ENCODE measurements at regions not wholly inside any gene's neighbourhood (a gene's known extent, or its start where the extent isn't known, plus 50 kb on each side); places are given as distances from the start of the nearest gene placed in this dataset.

DNA sequence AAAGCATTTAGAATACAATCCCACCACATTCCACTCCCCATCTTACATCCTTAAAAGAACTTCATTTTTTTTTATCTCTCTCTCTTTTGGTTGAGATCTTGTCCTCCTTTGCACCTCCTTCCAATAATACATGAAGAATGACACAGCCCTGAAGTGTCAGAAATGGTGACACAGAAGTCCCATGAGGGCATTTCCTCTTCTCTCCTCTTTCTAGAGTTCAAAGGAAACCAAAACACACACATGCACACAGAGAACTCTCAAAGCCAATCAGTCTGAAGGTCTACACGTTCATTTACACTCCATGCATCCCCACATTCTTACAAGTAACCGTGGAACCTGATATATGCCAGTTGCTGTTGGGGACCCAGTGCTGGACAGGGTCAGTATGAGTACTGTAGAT lies 450.7 kb downstream of the HNRNPD start:
- H3K4me2 ChIP-seq (ENCODE audit: low read length), result no peak overlapping the region
- no peaks in the 10 kb centered on the region for H4K20me1 ChIP-seq (ENCODE audit: control insufficient read depth, insufficient read depth, low read depth, low read length)
- TF ChIP-seq, protein P1, sequence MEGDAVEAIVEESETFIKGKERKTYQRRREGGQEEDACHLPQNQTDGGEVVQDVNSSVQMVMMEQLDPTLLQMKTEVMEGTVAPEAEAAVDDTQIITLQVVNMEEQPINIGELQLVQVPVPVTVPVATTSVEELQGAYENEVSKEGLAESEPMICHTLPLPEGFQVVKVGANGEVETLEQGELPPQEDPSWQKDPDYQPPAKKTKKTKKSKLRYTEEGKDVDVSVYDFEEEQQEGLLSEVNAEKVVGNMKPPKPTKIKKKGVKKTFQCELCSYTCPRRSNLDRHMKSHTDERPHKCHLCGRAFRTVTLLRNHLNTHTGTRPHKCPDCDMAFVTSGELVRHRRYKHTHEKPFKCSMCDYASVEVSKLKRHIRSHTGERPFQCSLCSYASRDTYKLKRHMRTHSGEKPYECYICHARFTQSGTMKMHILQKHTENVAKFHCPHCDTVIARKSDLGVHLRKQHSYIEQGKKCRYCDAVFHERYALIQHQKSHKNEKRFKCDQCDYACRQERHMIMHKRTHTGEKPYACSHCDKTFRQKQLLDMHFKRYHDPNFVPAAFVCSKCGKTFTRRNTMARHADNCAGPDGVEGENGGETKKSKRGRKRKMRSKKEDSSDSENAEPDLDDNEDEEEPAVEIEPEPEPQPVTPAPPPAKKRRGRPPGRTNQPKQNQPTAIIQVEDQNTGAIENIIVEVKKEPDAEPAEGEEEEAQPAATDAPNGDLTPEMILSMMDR (IDR thresholded peaks at IDR 0.05; ENCODE audit: low read depth, low read length, poor library complexity, severe bottlenecking), result no peak
- no peak for TF ChIP-seq EZH2phosphoT487 (IDR thresholded peaks at IDR 0.05; ENCODE audit: borderline replicate concordance, low read length)
- no peaks in the 10 kb centered on the region for H3K9me3 ChIP-seq (ENCODE audit: control insufficient read depth, insufficient read depth, low read length)
- H3K79me2 ChIP-seq (ENCODE audit: control insufficient read depth, low read length), result no peaks in the 10 kb centered on the region
- no peaks in the 10 kb centered on the region for H3K36me3 ChIP-seq (ENCODE audit: control insufficient read depth, low read length)
- H3K4me3 ChIP-seq (ENCODE audit: low read length), result no peak overlapping the region
- H3K4me1 ChIP-seq (ENCODE audit: control insufficient read depth, low read length), result no peaks in the 10 kb centered on the region
- H3K27ac ChIP-seq (ENCODE audit: low read depth, low read length), result no peak overlapping the region
- peaks cover 2% of the 10 kb centered on the region; the same call in 1 of the 2 replicates for H3K27me3 ChIP-seq (ENCODE audit: control insufficient read depth, low read length)
- no peaks in the 10 kb centered on the region for H3F3A ChIP-seq (ENCODE audit: control insufficient read depth, insufficient read depth)
- H3K9me2 ChIP-seq (replicated peaks; ENCODE audit: control insufficient read depth, low read length), result no peaks in the 10 kb centered on the region

DNA sequence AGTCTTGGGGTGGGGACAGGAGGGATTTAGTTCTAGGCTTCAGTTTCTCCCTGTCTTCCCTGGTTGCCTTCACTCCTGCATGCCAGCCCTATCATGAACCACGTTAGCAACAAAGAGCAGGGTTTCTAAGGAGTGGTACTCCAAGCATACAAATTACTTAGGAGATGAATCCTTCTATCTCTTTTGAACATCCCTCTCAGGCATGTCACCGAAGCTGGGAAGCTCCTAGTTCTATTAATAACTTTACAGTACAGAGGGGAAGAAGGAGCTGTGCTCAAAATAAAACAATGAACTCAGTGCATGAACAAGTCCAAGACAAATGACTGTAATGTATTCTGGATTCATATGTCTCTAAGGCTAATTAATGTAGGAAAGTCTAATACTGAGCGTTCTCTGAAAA lies 450.6 kb upstream of the RASGEF1B start:
- no peaks in the 10 kb centered on the region for H3K9me3 ChIP-seq (ENCODE audit: control insufficient read depth, insufficient read depth, low read length)
- H3F3A ChIP-seq (ENCODE audit: control insufficient read depth, insufficient read depth), result no peaks in the 10 kb centered on the region
- H3K4me2 ChIP-seq (ENCODE audit: low read length), result no peak overlapping the region
- H3K27ac ChIP-seq (ENCODE audit: low read depth, low read length), result no peak overlapping the region
- H3K79me2 ChIP-seq (ENCODE audit: control insufficient read depth, low read length), result no peaks in the 10 kb centered on the region
- TF ChIP-seq, protein P1 (IDR thresholded peaks at IDR 0.05; ENCODE audit: low read depth, low read length, poor library complexity, severe bottlenecking), result no peak
- no peak for TF ChIP-seq EZH2phosphoT487 (IDR thresholded peaks at IDR 0.05; ENCODE audit: borderline replicate concordance, low read length)
- no peaks in the 10 kb centered on the region for H4K20me1 ChIP-seq (ENCODE audit: control insufficient read depth, insufficient read depth, low read depth, low read length)
- H3K4me3 ChIP-seq (ENCODE audit: low read length), result no peak overlapping the region
- no peaks in the 10 kb centered on the region for H3K9me2 ChIP-seq (replicated peaks; ENCODE audit: control insufficient read depth, low read length)
- no peaks in the 10 kb centered on the region for H3K27me3 ChIP-seq (ENCODE audit: control insufficient read depth, low read length)
- H3K36me3 ChIP-seq (ENCODE audit: control insufficient read depth, low read length), result no peaks in the 10 kb centered on the region
- H3K4me1 ChIP-seq (ENCODE audit: control insufficient read depth, low read length), result no peaks in the 10 kb centered on the region

GRCh38 chr4:81921751-81922159 lies 450.0 kb upstream of the RASGEF1B start:
- H4K20me1 ChIP-seq (ENCODE audit: control insufficient read depth, insufficient read depth, low read depth, low read length), result no peaks in the 10 kb centered on the region
- H3K9me2 ChIP-seq (replicated peaks; ENCODE audit: control insufficient read depth, low read length), result no peaks in the 10 kb centered on the region
- H3K27ac ChIP-seq (ENCODE audit: low read depth, low read length), result no peak overlapping the region
- no peak overlapping the region for H3K4me2 ChIP-seq (ENCODE audit: low read length)
- no peaks in the 10 kb centered on the region for H3F3A ChIP-seq (ENCODE audit: control insufficient read depth, insufficient read depth)
- H3K79me2 ChIP-seq (ENCODE audit: control insufficient read depth, low read length), result no peaks in the 10 kb centered on the region
- H3K4me3 ChIP-seq (ENCODE audit: low read length), result no peak overlapping the region
- H3K36me3 ChIP-seq (ENCODE audit: control insufficient read depth, low read length), result no peaks in the 10 kb centered on the region
- TF ChIP-seq, protein P1 (IDR thresholded peaks at IDR 0.05; ENCODE audit: low read depth, low read length, poor library complexity, severe bottlenecking), result no peak
- TF ChIP-seq EZH2phosphoT487 (IDR thresholded peaks at IDR 0.05; ENCODE audit: borderline replicate concordance, low read length), result no peak
- no peaks in the 10 kb centered on the region for H3K9me3 ChIP-seq (ENCODE audit: control insufficient read depth, insufficient read depth, low read length)
- no peaks in the 10 kb centered on the region for H3K27me3 ChIP-seq (ENCODE audit: control insufficient read depth, low read length)
- no peaks in the 10 kb centered on the region for H3K4me1 ChIP-seq (ENCODE audit: control insufficient read depth, low read length)

DNA sequence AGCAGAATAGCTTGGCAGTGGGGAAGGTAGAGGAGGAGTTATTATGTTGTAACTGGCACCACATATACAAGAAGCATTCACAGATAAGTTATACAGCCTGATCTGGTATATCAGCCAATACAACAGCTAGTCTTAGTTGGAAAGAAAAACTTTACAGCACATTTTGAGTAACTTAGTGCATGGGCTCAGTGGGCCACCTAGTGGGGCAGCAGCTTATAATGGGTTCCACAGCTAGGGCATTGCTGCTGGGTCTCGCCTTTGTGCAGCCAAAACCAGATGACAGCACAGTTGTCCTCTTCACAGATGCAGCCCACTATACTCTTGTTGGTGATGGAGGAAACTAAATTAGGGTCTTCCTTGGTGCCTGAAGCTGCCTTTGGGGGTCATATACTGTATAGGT lies 448.1 kb upstream of the RASGEF1B start:
- Histone ChIP-seq H3F3A (ENCODE audit: control insufficient read depth, insufficient read depth) (no peaks in the 10 kb centered on the region), H3K4me1 (ENCODE audit: control insufficient read depth, low read length) (no peaks in the 10 kb centered on the region), H3K79me2 (ENCODE audit: control insufficient read depth, low read length) (no peaks in the 10 kb centered on the region), H3K4me3 (ENCODE audit: low read length) (no peak overlapping the region), H3K27me3 (ENCODE audit: control insufficient read depth, low read length) (no peaks in the 10 kb centered on the region), H3K27ac (ENCODE audit: low read depth, low read length) (no peak overlapping the region), H3K9me2 (replicated peaks; ENCODE audit: control insufficient read depth, low read length) (no peaks in the 10 kb centered on the region), H3K36me3 (ENCODE audit: control insufficient read depth, low read length) (no peaks in the 10 kb centered on the region), H3K9me3 (ENCODE audit: control insufficient read depth, insufficient read depth, low read length) (no peaks in the 10 kb centered on the region), H3K4me2 (ENCODE audit: low read length) (no peak overlapping the region), H4K20me1 (ENCODE audit: control insufficient read depth, insufficient read depth, low read depth, low read length) (no peaks in the 10 kb centered on the region)
- TF ChIP-seq EZH2phosphoT487 (IDR thresholded peaks at IDR 0.05; ENCODE audit: borderline replicate concordance, low read length), result no peak
- TF ChIP-seq, protein P1 (IDR thresholded peaks at IDR 0.05; ENCODE audit: low read depth, low read length, poor library complexity, severe bottlenecking), result no peak

Data from DOHH2 (cell line).